Endodermal cell (in vitro differentiated cells): ENCODE measurements at regions not wholly inside any gene's neighbourhood (a gene's known extent, or its start where the extent isn't known, plus 50 kb on each side); places are given as distances from the start of the nearest gene placed in this dataset.

ENCODE experiments used
- DNase-seq: peaks from one replicate; pipeline ENCODE4 v3.0.0-alpha.2; 2017
- H3K27ac ChIP-seq: 2 replicates; pipeline ENCODE4 v1.5.1; 2013; ENCODE audit warnings: mild to moderate bottlenecking, low read depth, low read length, moderate library complexity
- H3K27me3 ChIP-seq: 2 replicates; pipeline ENCODE4 v1.6.1; 2013; ENCODE audit warnings: mild to moderate bottlenecking, low read length, moderate library complexity; ENCODE audit not compliant: insufficient read depth, control insufficient read depth, poor library complexity, severe bottlenecking
- H3K36me3 ChIP-seq: 2 replicates; pipeline ENCODE4 v1.7.0; 2013; ENCODE audit warnings: mild to moderate bottlenecking, low read length, moderate library complexity; ENCODE audit not compliant: control insufficient read depth, insufficient read depth
- H3K4me1 ChIP-seq: one replicate; pipeline ENCODE4 v1.7.0; 2013; ENCODE audit warnings: low read length; ENCODE audit not compliant: control insufficient read depth, insufficient read depth
- H3K4me3 ChIP-seq: 2 replicates; pipeline ENCODE4 v1.5.1; 2013; ENCODE audit warnings: mild to moderate bottlenecking, low read length, moderate library complexity
- H3K9ac ChIP-seq: 2 replicates; pipeline ENCODE4 v1.6.1; 2013; ENCODE audit warnings: mild to moderate bottlenecking, low read length, moderate library complexity; ENCODE audit not compliant: poor library complexity, severe bottlenecking; ENCODE audit errors: extremely low read depth
- H3K9me3 ChIP-seq: 2 replicates; pipeline ENCODE4 v1.6.1; 2013; ENCODE audit warnings: mild to moderate bottlenecking, low read length, moderate library complexity; ENCODE audit not compliant: control insufficient read depth
- H3K27ac Mint-ChIP-seq: 2 replicates; pipeline ENCODE4 v1.8.0; 2020; ENCODE audit warnings: mixed read lengths
- H3K27me3 Mint-ChIP-seq: 2 replicates; pipeline ENCODE4 v1.8.0; 2021; ENCODE audit warnings: mild to moderate bottlenecking, mixed read lengths; ENCODE audit not compliant: insufficient read depth
- H3K36me3 Mint-ChIP-seq: 2 replicates; pipeline ENCODE4 v1.8.0; 2020; ENCODE audit warnings: low read depth, mixed read lengths
- H3K4me1 Mint-ChIP-seq: 2 replicates; pipeline ENCODE4 v1.8.0; 2020; ENCODE audit warnings: mixed read lengths
- H3K4me3 Mint-ChIP-seq: 2 replicates; pipeline ENCODE4 v1.8.0; 2020; ENCODE audit warnings: mild to moderate bottlenecking, moderate library complexity, mixed read lengths
- H3K9me3 Mint-ChIP-seq: 2 replicates; pipeline ENCODE4 v1.8.0; 2020; ENCODE audit warnings: mild to moderate bottlenecking, mixed read lengths
- WGBS, 2 experiments: methylation state at CpG; one replicate each; pipeline versions ENCODE4 v1.1.5 to v1.1.7; 2013; ENCODE audit warnings: missing lambda C conversion rate in 2 of 2, mixed read lengths in 1 of 2; ENCODE audit not compliant: insufficient coverage in 1 of 2, insufficient read length in 1 of 2; 5-methylcytosine and 5-hydroxymethylcytosine counted together
- TF ChIP-seq, protein P1 (sequence below): fragments of 200-600 bp; sonication (generic); conservative IDR thresholded peaks from 2 replicates; pipeline ENCODE4 v1.5.0; 2021; ENCODE audit warnings: antibody characterized with exemption, mild to moderate bottlenecking

DNA sequence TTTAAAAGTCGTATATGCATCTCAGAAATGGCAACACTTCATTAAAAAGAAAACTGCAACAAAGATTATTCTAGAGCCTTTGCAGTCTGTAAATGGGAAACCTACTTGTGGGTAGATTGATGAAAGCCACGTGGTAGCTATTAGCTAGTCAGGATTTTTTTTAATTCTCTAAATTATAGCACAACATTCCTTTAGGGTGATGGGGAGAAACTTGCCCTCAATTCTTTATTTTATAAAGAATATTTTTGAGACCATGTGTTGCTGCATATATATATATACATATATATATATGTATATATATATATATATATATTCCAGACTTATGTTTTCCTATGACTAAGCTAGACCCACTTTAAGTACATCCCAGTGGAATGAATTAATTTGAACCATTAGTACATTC is 118.0 kb downstream of the PPP1R3A start:
- H3K27me3 ChIP-seq: no peaks in the 10 kb centered on the region
- no peaks in the 10 kb centered on the region for H3K4me1 ChIP-seq
- peaks cover 8% of the 10 kb centered on the region for H3K4me1 Mint-ChIP-seq
- no peaks in the 10 kb centered on the region for H3K36me3 ChIP-seq
- H3K9ac ChIP-seq: no peak overlapping the region
- no peaks in the 10 kb centered on the region for H3K9me3 ChIP-seq
- 91% methylated on average over 1 of the region's 2 CpGs; no CpG with 5 or more reads in 1 of the 2 experiments for WGBS, 2 experiments
- H3K36me3 Mint-ChIP-seq: no peaks in the 10 kb centered on the region
- no peaks in the 10 kb centered on the region for H3K27me3 Mint-ChIP-seq
- TF ChIP-seq, protein P1, sequence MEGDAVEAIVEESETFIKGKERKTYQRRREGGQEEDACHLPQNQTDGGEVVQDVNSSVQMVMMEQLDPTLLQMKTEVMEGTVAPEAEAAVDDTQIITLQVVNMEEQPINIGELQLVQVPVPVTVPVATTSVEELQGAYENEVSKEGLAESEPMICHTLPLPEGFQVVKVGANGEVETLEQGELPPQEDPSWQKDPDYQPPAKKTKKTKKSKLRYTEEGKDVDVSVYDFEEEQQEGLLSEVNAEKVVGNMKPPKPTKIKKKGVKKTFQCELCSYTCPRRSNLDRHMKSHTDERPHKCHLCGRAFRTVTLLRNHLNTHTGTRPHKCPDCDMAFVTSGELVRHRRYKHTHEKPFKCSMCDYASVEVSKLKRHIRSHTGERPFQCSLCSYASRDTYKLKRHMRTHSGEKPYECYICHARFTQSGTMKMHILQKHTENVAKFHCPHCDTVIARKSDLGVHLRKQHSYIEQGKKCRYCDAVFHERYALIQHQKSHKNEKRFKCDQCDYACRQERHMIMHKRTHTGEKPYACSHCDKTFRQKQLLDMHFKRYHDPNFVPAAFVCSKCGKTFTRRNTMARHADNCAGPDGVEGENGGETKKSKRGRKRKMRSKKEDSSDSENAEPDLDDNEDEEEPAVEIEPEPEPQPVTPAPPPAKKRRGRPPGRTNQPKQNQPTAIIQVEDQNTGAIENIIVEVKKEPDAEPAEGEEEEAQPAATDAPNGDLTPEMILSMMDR: no peak
- H3K27ac ChIP-seq: no peak overlapping the region
- H3K9me3 Mint-ChIP-seq: no peaks in the 10 kb centered on the region
- no peak overlapping the region for H3K27ac Mint-ChIP-seq
- H3K4me3 Mint-ChIP-seq: no peak overlapping the region
- H3K4me3 ChIP-seq: no peak overlapping the region
- DNase-seq: no peak

DNA sequence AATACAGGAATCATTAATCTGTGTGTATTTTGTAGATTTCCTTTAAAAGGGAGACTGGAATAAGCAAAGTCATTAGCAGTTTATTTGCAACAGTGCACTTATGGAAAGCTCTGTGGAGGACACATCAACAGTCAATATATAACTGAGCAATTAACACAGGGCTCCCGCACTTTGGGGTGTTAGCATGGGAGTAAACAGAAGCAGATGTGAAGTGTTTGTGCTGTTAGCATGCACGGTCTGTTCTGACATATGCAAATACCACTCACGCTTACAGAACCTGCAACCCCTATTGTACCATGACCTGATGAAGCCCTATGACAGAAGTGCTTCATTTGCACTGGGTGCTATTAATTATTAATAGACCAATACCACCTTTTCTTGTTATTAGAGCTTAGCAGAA is 118.9 kb downstream of the PPP1R3A start:
- H3K9me3 ChIP-seq: no peaks in the 10 kb centered on the region
- no peaks in the 10 kb centered on the region for H3K9me3 Mint-ChIP-seq
- 91% methylated on average over 3 of the region's 3 CpGs; no CpG with 5 or more reads in 1 of the 2 experiments for WGBS, 2 experiments
- no peaks in the 10 kb centered on the region for H3K27me3 Mint-ChIP-seq
- H3K4me3 ChIP-seq: no peak overlapping the region
- H3K27me3 ChIP-seq: no peaks in the 10 kb centered on the region
- no peaks in the 10 kb centered on the region for H3K36me3 Mint-ChIP-seq
- TF ChIP-seq, protein P1: no peak
- peaks cover 8% of the 10 kb centered on the region for H3K4me1 Mint-ChIP-seq
- H3K27ac Mint-ChIP-seq: no peak overlapping the region
- no peak overlapping the region for H3K9ac ChIP-seq
- DNase-seq: no peak
- H3K4me1 ChIP-seq: no peaks in the 10 kb centered on the region
- H3K4me3 Mint-ChIP-seq: no peak overlapping the region
- no peaks in the 10 kb centered on the region for H3K36me3 ChIP-seq
- H3K27ac ChIP-seq: no peak overlapping the region

DNA sequence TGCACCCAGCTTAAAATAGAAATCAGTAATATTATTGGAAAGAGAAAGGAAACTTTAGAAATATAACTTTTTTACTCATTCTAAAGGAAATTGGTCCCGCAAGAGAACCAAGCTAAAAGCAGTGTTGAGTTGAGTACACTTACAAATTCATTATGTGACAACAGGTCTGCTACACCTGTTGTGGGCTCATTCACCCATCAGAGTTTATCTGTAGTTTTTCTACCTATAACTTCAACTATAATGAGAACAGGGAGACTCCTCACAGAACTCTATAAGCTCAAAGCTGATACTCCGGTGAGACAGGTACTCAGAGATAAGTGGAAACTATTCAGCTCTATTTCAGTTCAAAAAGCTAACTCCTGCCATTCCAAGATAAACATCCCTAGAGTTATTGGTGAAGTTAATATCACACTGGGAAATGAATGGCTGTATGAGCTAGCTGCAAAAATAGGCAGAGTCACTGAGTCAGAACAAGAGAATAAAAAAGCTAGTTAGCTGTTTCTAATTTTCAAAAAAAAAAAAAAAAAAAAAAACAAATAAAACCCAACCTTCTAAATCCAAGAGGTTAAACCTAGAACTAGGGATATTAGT is 121.3 kb downstream of the PPP1R3A start:
- H3K27ac Mint-ChIP-seq: no peak overlapping the region
- H3K36me3 Mint-ChIP-seq: no peaks in the 10 kb centered on the region
- H3K4me3 ChIP-seq: no peak overlapping the region
- no peak overlapping the region for H3K4me3 Mint-ChIP-seq
- H3K36me3 ChIP-seq: no peaks in the 10 kb centered on the region
- H3K27me3 Mint-ChIP-seq: no peaks in the 10 kb centered on the region
- H3K27ac ChIP-seq: no peak overlapping the region
- 94% methylated on average over 2 of the region's 2 CpGs; no CpG with 5 or more reads in 1 of the 2 experiments for WGBS, 2 experiments
- no peak for DNase-seq
- TF ChIP-seq, protein P1: no peak
- H3K4me1 Mint-ChIP-seq: peaks cover 8% of the 10 kb centered on the region
- H3K9me3 Mint-ChIP-seq: no peaks in the 10 kb centered on the region
- no peaks in the 10 kb centered on the region for H3K27me3 ChIP-seq
- no peaks in the 10 kb centered on the region for H3K4me1 ChIP-seq
- no peaks in the 10 kb centered on the region for H3K9me3 ChIP-seq
- H3K9ac ChIP-seq: no peak overlapping the region
